ENCODE measurements at regions not wholly inside any gene's neighbourhood (a gene's known extent, or its start where the extent isn't known, plus 50 kb on each side); places are given as distances from the start of the nearest gene placed in this dataset.

- ATAC-seq (no peak), DNase-seq (no peak)
- no peak overlapping the region for H3K4me3 ChIP-seq
- peaks cover 7% of the 10 kb centered on the region for H3K4me1 ChIP-seq
- TF ChIP-seq CTCF (IDR thresholded peaks at IDR 0.05), result no peak
- H3K27me3 ChIP-seq, result no peaks in the 10 kb centered on the region
- no peaks in the 10 kb centered on the region for H3K9me3 ChIP-seq
- no peak overlapping the region for H3K27ac ChIP-seq
- no peaks in the 10 kb centered on the region for H3K36me3 ChIP-seq
- intact Hi-C loops (cut with DNase I), result no loop called here
Measured at GRCh38 chr12:115320967-115321366, 637.0 kb upstream of the TBX3 start.

GRCh38 chr12:115320451-115320850 is 636.5 kb upstream of the TBX3 start:
- H3K36me3 ChIP-seq, result no peaks in the 10 kb centered on the region
- ATAC-seq (no peak), DNase-seq (no peak)
- intact Hi-C loops (cut with DNase I), result no loop called here
- TF ChIP-seq CTCF (IDR thresholded peaks at IDR 0.05), result no peak
- no peaks in the 10 kb centered on the region for H3K27me3 ChIP-seq
- peaks cover 7% of the 10 kb centered on the region for H3K4me1 ChIP-seq
- no peak overlapping the region for H3K27ac ChIP-seq
- H3K9me3 ChIP-seq, result no peaks in the 10 kb centered on the region
- no peak overlapping the region for H3K4me3 ChIP-seq

- Histone ChIP-seq H3K27ac (no peak overlapping the region), H3K27me3 (no peaks in the 10 kb centered on the region), H3K9me3 (no peaks in the 10 kb centered on the region), H3K36me3 (no peaks in the 10 kb centered on the region), H3K4me3 (no peak overlapping the region), H3K4me1 (no peaks in the 10 kb centered on the region)
- ATAC-seq (no peak), DNase-seq (no peak)
- intact Hi-C loops (cut with DNase I), result no loop called here
- no peak for TF ChIP-seq CTCF (IDR thresholded peaks at IDR 0.05)
Measured at GRCh38 chr12:115319446-115320040, 635.6 kb upstream of the TBX3 start.

- intact Hi-C loops (cut with DNase I), result no loop called here
- Histone ChIP-seq H3K4me1 (no peaks in the 10 kb centered on the region), H3K9me3 (no peaks in the 10 kb centered on the region), H3K27ac (no peak overlapping the region), H3K4me3 (no peak overlapping the region), H3K36me3 (no peaks in the 10 kb centered on the region), H3K27me3 (no peaks in the 10 kb centered on the region)
- ATAC-seq (no peak), DNase-seq (no peak)
- TF ChIP-seq CTCF (IDR thresholded peaks at IDR 0.05), result no peak
Measured at GRCh38 chr12:115313929-115314328, 630.0 kb upstream of the TBX3 start.

- Histone ChIP-seq H3K27ac (no peak overlapping the region), H3K4me1 (no peaks in the 10 kb centered on the region), H3K27me3 (no peaks in the 10 kb centered on the region), H3K36me3 (no peaks in the 10 kb centered on the region), H3K9me3 (no peaks in the 10 kb centered on the region), H3K4me3 (no peak overlapping the region)
- DNase-seq, result no peak
- TF ChIP-seq CTCF (IDR thresholded peaks at IDR 0.05), result no peak
- intact Hi-C loops (cut with DNase I), result no loop called here
- ATAC-seq, result no peak
Measured at GRCh38 chr12:115312901-115313300, 628.9 kb upstream of the TBX3 start.

- no peak for TF ChIP-seq CTCF (IDR thresholded peaks at IDR 0.05)
- Histone ChIP-seq H3K4me1 (no peaks in the 10 kb centered on the region), H3K4me3 (no peak overlapping the region), H3K27ac (no peak overlapping the region), H3K27me3 (no peaks in the 10 kb centered on the region), H3K9me3 (no peaks in the 10 kb centered on the region), H3K36me3 (no peaks in the 10 kb centered on the region)
- ATAC-seq (no peak), DNase-seq (no peak)
- intact Hi-C loops (cut with DNase I), result no loop called here
Measured at GRCh38 chr12:115311875-115312274, 627.9 kb upstream of the TBX3 start.
